22Rv1 (cell line): ENCODE measurements at regions not wholly inside any gene's neighbourhood (a gene's known extent, or its start where the extent isn't known, plus 50 kb on each side); places are given as distances from the start of the nearest gene placed in this dataset.
"Not testable (repeated sequence)": the region's sequence is repeated elsewhere in the genome, so short reads cannot be mapped to it uniquely, and the experiment has no call there.

ENCODE experiments used
- H3K27ac ChIP-seq: fragments of 450-650 bp; 2 replicates; pipeline ENCODE4 v1.5.1; 2017
- CTCF ChIP-seq: fragments of 450-650 bp; IDR thresholded peaks from 2 replicates; pipeline ENCODE4 v1.5.1; 2017; ENCODE audit warnings: mild to moderate bottlenecking
- ZFX ChIP-seq: fragments of 450-650 bp; IDR thresholded peaks from 2 replicates; pipeline ENCODE4 v1.6.1; 2017; ENCODE audit warnings: antibody characterized with exemption, borderline replicate concordance

- TF ChIP-seq CTCF: no peak
- no peak for TF ChIP-seq ZFX
- H3K27ac ChIP-seq: no peak overlapping the region
Observed at GRCh38 chr6:13865141-13865540, 50.8 kb upstream of the MCUR1 start.

- not testable (repeated sequence) for H3K27ac ChIP-seq
Observed at GRCh38 chr6:13864669-13865068, 50.3 kb upstream of the MCUR1 start.
